ENCODE measurements at regions not wholly inside any gene's neighbourhood (a gene's known extent, or its start where the extent isn't known, plus 50 kb on each side); places are given as distances from the start of the nearest gene placed in this dataset.
A peak's percentile ranks its signal among the peaks of the same experiment; 100 is the strongest.

DNA sequence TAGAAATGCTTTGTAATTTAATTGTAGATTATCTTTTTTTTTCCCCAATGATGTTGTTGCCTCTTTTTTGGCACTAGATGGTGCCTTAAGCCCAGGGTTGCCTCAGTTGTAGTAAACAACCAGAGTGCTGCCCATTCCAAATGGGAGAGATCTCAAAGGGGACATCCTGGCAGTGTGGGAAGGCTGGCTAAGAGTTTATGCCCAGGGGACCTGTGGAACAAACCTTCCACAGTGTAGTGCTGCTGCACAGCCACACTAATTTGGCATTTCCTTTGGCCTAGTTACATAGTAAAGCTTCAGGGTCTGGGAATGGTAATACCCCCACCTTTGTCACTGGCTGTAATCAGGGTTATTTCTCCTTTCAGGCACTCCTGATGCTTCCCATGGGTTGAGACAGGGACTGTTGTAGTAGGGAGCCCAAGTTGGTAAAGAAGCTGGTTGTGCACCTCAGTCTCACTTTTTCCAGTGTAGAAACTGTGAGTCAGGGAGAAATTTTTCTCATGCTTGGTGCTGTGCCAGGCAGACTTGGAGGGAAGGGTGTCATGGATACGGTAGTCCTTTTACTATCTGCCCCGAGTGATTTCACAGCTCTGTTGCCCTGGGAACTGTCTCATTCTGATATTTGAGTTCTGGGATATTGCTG is 177.8 kb upstream of the ECI2 start:
- DNase-seq, result peak; percentile 14

DNA sequence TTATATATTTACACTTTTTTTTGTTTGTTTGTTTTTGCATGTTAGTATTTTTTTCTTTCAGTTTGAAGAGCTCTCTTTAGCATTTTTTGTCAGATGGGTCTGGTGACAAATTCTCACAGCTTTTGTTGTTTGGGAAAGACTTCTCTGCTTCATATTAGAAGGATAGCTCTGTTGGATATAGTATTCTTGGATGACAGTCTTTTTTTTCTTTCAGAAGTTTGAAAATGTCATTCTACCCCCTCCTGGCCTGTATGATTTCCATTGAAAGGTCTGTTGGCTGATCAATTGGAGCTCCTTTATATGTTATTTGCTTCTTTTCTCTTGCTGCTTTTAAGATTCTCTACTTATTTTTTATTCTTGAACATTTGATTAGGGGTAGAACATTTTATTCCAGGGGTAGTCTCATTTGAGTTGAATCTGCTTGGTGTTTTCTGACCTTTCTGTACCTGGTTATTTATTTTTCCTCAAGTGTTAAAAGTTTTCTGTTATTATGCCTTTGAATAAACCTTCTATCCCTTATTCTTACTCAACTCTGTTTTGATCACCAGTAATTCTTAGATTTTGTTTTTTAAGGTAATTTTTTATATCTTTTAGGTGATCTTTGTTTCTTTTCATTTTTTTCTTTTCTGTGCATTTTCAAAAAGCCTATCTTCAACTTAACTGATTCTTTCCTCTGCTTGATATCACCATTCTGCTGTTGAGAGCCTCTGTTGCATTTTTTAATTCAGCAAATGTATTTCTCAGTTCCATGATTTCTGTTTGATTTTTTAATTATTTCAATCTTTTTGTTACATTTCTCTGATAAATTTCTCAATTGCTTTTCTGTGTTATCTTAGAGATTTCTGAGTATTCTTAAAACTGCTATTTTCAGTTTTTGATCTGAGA is 176.8 kb upstream of the ECI2 start:
- no peak for DNase-seq

DNA sequence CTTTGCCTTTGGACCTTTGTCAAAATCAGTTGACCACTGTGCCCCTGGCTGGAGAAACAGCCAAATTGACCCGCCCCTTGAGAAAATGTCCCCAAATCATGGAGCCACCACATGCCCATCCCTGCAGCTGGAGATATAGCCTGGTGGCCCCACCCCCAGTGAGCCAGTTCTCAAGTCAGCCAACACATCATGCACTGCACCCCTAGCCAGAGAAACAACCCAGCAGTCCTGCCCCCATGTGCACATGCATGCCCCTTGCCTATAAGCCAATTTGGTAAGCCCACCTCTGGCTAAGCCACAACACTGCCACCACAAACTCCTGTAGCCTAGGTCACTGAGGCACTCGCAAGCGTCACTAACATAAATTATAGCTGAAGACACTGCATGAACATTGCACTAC is 174.2 kb upstream of the ECI2 start:
- DNase-seq, result no peak

DNA sequence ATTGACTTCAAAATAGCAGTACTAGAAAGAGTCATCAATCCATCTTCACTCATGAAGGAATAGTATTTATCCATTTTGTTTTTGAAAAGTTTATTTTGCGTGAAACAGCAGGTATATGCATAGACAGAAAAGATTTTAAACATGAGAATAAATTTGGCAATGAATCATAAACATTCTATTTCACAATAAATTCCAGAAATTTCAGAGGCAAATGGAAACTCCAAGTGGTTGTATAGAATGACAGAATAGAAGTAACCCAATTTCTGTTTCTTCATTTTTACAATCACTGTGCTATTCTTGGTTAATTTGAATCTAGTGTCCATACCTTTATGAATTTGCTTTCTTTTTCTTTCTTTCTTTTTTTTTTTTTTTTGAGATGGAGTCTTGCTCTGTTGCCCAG is 173.0 kb upstream of the ECI2 start:
- no peak for DNase-seq

DNA sequence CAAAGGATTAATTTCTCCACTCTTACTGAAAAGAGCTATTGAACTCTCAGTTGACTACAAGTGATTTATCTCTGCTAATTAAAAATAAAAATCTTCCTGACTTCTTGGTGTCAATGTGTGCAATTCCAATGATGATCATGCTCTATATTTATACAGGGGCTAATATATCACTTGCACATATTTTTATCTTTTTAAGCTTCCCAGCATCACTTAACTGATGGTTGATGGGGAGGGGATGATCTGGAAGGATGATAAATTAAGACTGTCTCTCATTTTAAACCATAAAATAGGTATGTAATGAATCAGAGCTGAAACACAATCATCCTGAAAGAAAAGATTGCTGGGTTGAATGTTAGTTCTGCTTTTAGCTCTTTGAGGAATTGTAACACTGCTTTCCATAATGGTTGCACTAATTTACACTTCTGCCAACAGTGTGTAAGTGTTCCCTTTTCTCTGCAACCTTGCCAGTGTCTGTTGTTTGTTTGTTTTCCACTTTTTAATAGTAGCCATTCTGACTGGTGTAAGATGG is 169.6 kb upstream of the ECI2 start:
- DNase-seq, result no peak

DNA sequence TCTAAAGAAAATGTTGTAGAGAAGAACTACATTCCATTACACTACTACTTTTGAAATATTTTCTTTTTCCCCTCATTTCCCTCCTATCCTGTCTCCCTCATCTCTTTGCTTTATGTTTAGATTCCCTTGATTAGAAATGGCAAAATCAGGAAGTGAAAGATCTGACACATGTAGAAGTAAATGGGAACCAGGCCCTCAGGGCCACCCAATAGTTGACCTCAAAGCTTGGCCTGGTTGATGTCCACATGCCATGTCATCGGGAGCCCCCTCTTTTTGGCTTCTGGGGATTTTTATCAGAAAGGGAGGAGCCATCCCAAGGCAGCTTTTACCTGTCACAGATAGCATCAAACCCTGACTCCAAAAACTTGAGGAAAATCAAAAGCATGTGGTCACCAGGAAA is 168.3 kb upstream of the ECI2 start:
- no peak for DNase-seq

DNA sequence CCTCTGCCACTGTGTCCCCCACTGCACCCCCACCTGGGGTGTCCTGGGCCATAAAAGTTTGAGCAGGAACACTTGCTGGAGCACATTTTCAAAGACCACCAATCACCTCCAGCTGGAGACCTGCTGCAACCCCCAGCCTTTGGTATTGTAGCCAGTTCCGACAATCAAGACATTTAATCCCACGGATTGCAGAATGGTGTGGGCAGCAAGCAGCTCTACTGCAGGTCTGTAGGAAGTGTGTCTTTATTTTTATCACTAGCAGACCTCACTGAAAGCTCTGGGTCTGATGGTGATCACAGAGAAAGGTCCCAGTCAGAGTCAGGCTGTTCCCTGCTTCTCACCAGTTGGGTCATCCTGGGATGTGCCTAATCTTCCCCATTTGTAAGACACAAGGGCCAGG is 167.1 kb upstream of the ECI2 start:
- no peak for DNase-seq

DNA sequence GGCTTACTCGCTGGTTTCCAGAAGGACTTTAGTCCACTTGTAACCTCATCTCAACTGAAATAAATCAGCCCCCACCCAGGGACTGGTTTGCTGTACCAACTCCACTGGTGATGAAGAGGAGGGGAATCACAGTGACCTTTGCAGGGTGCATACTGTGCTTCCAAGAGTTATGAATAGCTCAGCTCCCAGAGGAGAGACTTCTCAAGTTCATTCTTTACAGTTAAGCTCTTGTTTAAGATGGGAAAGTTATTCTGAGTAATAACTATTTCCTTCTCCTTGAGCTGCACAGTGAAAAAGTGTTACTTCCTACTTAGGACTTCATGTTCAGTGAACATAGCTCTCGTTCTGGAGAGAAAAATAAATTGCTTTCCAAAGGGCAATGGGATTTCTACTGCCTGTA is 166.5 kb upstream of the ECI2 start:
- DNase-seq, result no peak

DNA sequence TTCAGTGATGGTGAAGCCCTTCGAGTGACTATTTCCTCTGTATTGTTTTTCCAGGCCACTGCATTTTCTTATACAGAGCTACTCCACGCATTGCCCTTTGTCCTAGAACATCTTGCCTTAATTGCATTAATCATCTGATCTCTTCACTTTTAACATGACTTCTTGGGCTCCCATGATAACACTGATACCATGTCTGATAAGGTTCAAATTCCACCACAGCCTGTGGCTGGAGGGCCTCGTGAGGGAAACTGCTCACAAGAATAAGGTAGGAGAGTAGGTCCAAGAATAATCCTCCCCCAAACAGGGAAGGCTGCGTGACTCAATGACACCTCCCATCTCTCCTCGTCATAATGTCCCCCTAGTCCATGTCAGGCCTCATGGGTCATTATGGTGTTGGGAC is 165.5 kb upstream of the ECI2 start:
- DNase-seq, result no peak

DNA sequence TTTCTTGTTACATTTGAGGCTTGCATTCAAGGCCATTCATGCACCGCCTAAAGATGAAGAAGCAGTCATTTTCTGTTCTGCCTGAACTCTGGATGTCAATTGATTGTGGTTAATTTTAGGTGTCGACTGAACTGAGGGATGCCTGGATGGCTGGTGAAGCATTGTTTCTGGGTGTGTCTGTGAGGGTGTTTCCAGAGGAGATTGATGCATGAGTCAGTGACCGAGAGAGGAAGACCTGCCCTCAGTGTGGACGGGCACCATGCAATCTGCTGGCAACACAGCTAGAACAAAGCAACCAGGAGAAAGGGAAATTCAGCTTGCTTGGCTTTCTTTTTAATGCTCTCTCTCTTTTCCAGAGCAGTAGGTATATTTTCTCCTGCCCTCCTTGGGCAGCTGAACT is 164.1 kb upstream of the ECI2 start:
- no peak for DNase-seq

DNA sequence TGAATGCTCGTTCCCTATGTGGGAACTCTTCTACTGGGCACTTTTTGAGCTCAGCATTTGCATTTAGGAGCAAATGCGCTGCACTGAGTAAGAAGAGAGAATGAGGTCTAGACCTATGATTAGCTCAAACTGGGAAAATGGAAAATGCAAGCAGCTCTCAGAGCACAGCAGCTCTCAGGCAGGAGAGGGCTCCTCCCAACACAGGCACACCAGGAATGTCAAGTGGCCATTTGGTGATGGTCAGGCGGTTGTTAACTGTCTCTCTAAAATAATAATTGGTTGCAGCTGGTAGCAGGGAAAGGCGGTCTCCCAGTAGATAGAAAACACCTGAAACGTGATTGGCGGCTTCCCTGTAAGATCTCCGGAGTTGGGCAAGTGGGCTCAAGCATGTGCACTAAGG is 162.0 kb upstream of the ECI2 start:
- DNase-seq, result no peak

DNA sequence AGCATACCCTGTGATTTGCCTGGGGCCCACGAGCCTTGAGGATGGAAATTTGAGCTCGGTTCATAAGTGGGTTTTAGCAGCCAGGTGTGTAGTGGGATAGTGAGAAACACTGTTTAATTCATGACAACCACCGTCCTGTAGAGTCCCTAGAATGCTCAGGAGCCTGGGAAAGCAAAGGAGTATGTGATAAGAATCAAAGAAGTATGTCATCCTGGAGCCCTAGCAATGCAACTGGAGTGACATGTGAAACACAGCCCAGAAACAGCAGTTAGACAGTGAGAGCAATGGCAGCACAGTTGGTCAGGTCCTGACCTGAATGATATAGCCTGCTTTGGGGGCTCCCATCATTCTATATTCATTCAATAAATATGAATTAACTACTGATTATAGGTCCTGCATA is 161.2 kb upstream of the ECI2 start:
- DNase-seq, result no peak

DNA sequence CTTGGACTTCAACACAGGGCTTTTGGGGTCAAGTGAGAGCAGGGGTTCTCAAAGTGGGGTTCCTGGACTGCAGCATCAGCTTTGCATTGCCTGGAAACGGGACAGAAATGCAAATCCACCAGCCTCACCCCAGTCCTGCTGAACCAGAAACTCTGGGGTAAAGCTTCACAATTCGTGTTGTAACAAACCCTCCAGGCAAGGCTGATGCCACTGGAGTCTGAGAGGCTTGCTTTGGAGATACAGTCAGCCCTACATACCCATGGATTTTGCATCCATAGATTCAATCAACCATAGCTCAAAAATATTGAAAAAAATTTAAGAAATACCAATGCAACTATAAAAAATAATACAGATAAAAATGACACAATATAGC is 160.4 kb upstream of the ECI2 start:
- DNase-seq, result no peak

DNA sequence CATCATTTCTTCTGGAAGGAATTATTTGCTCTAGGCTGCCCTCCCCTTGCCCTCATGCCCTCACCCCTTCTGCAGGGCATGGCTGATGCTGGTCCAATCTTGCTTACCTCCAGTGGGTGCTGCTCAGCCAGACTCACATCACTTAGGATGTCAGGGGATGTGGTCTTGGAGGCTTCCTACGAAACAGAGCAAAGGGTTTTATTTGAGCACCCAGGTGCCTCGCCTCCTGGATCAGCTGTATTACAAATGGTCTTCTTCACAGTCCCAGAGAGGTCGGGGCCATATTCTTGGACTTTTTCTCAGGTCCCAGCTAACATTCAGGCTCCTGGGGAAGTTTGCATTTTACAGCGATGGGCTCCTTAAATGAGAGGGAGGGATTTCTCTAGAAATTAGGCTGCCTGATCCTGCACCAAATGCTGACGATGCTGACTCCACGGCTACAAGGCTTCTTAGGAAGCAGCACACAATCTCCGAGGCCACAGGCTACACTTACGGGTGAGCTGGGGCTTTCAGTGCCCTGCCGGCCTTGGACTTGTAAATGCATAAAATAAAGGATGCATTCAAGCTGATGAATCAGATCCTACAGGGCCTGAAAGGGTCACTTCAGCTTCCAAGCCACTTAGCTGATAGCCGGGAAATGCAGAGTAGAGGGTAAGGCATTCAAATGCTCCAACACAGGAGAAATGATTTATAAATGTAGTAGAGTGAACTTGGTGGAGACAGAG is 159.8 kb upstream of the ECI2 start:
- DNase-seq, result no peak

DNA sequence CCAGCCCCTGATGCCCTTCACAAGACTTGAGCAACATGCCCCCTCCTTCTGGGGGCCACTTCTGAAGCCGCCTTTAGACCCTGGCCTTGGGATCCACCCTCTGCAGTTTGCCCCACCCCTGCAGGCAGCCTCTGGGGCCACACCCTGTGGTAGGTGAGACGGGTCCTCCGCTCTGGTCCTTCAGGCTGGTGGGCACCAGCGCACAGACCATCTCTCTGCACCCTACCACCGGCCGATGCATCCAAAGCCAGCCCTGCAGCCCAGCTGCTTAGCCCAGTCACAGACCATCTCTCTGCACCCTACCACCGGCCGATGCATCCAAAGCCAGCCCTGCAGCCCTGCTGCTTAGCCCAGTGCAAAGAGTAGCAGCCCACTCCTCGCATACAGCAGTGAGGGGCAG is 159.3 kb upstream of the ECI2 start:
- no peak for DNase-seq

DNA sequence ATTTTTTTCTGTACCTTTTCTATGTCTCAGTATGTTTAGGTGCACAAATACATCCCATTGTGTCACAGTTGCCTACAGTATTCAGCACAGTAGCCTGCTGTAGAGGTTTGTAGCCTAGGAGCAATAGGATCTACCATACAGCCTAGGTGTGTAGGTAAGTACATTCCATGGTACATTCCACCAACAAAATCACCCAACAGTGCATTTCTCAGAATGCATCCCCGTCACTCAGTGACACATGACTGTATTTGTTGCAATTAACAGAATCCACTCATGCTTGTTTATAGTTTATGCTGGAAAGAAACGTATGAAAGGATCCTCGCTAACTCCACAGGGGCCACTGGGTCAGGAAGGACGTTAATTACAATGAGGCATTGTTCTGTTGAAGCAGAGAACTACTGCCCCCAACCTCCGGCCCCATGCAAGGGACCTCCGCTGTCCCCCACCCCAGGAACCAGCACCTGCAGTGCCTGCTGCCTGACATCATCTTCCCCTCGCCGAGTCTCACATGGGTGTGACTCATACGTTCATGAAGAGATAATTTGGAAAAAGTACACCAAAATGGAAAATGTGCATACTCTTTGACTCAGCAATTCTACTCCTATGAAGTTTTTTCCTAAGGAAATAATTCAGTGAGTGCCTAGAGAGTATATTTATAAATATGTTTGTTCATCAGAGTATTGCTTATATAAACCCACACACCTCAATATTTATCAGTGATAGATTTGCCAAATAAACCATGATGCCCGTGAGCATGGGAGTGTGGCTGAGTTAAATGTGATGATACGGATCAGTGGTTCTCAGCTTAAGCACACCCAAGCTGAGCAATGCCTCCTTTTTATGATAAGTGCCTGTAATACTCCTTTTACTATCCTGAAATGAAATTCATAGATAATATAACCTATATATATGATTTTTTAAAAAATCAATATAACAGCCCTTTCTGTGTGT is 156.4 kb upstream of the ECI2 start:
- DNase-seq, result no peak

DNA sequence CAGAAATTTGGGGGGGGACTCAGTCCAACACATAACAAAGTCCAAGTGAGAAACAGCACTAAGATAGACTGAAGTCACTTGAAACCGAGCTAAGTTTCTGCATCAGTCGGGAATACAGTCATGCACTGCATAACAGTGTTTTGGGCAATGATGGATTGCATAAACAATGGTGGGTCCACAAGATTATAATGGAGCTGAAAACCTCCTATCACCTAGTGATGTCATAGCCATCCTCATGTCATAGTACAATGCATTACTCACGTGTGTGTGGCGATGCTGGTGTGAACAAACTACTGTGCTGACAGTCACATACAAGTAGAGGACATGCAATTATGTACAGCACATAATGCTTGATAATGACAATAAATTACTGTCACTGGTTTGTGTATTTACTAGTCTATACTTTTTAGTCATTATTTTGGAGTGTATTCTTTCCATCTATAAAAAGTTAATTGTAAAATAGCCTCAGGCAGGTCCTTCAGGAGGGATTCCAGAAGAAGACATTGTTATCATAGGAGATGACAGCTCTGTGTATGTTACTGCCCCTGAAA is 154.5 kb upstream of the ECI2 start:
- DNase-seq, result no peak

DNA sequence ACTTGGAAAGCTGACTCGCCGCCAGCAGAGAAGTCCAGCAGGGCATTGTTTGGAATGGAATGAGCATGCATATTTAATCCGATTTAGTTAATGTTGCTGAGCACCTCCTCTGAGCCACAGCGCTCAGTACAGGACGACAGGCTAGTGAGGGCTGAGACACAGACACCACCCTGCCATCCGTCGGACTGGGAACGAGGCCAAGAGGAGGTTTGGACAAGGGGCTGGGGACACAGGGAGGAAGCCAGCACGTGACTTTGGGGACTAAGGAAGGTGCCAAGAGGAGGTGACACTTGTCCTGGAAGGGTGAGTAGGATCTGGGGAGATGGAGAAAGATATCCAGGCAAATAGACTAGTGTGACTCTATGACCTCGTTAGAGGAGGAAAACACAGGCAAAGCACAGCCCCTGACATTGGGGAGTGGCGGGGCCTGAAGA is 152.5 kb upstream of the ECI2 start:
- no peak for DNase-seq

DNA sequence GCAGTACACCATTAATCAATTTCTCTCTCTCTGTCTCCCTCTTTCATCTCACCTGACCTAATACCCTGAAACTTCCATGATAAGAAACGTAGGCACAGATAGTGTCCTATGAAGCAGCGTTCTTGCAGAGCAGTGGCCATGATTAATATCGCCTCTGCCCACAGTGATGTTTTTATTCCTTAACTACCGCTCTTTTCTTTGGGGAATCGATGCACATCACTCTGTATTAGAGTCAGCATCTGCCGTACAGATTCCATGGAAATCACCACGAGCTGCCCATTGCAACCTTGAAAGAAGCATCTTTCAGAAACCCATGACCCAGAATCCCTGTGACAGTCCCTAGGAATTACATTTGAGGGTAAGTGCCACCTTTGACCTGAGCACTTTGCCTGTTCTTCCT is 152.0 kb upstream of the ECI2 start:
- DNase-seq, result no peak

DNA sequence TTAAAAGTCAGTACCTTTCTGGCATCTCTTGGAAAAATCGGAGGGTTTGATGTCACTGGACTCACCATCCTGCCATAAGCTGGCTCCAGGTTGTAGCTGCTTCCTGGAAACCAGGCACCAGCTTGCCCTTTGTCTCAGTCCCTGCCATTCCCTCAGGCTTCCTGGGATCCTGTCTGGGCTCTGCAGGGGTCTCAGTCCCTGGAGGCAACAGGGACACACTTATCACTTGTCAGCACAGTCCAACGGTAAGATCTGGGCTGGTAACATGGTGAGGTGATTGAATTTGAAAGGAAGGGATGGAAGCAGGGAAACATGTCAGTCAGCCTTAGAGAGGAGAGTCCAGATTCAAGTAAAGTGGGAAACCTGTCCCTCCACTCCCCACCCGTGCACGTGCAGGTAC is 147.6 kb upstream of the ECI2 start:
- DNase-seq, result no peak

DNA sequence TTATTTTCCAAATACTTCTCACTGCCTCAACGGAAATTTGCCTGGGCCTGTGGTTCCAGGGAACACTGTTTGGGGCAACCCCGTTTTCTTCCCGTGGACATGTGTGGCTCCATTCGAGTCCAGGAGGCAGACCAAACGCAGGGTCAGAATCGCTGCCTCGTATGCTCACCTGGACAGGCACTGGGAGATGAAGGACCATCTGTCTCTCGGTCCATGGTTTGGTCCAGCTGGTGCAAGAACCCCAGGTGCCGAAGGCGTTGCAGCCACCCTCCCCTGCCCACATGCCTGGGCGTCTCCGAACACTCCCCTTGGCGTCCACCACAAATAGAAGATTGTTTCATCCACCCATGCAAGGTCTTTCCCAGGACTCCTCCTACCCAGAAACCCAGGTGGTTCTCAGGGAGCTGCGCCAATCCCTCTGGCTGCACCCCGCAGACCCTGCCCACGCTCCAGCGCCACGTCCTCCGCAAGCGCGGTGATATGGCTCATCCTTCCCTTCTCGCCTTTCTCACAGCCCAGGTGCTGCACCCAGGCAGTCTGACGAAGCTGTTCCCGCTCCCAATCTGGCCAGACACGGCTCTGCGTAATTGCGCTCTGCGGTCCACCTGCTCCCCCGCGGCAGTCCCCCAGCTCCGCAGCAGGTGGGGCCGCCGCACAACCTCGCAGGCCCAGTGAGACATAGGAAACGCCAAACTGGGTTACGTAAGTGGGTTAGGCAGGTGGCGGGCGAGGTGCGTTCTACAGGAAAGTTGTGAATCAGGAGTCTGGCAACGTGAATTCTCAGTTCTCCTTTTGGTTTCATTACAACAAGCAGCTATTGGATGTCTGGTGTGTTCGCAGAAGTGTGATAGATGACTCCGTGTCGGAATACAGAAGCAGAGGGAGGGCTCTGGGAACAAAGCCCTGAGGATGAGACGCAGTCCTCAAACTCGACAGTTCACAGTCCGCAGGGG is 146.2 kb upstream of the ECI2 start:
- DNase-seq, result no peak
